Astrocyte of the hippocampus (primary cell): ENCODE measurements at regions not wholly inside any gene's neighbourhood (a gene's known extent, or its start where the extent isn't known, plus 50 kb on each side); places are given as distances from the start of the nearest gene placed in this dataset.
"Not testable (repeated sequence)": the region's sequence is repeated elsewhere in the genome, so short reads cannot be mapped to it uniquely, and the experiment has no call there.

ENCODE experiments used
- DNase-seq: peaks from one replicate; pipeline ENCODE4 v3.0.0; 2011; ENCODE audit warnings: low read depth, low spot score

- no peak for DNase-seq
Measured at GRCh38 chr6:6412700-6413099, 92.2 kb upstream of the F13A1 start.

- no peak for DNase-seq
Measured at GRCh38 chr6:6414931-6415330, 94.5 kb upstream of the F13A1 start.

GRCh38 chr6:6417475-6417874 is 97.0 kb upstream of the F13A1 start:
- DNase-seq = no peak

- no peak for DNase-seq
Measured at GRCh38 chr6:6418421-6418820, 98.0 kb upstream of the F13A1 start.

GRCh38 chr6:6420107-6420506 is 99.6 kb upstream of the F13A1 start:
- no peak for DNase-seq

GRCh38 chr6:6434151-6434550 is 113.7 kb upstream of the F13A1 start:
- no peak for DNase-seq

- no peak for DNase-seq
Measured at GRCh38 chr6:6434723-6435122, 114.3 kb upstream of the F13A1 start.

- no peak for DNase-seq
Measured at GRCh38 chr6:6436366-6436765, 115.9 kb upstream of the F13A1 start.

GRCh38 chr6:6436946-6437345 is 116.5 kb upstream of the F13A1 start:
- DNase-seq = no peak

GRCh38 chr6:6438286-6438685 is 117.8 kb upstream of the F13A1 start:
- peak; percentile 57 for DNase-seq

GRCh38 chr6:6439778-6440177 is 119.3 kb upstream of the F13A1 start:
- DNase-seq = no peak

- no peak for DNase-seq
Measured at GRCh38 chr6:6452002-6452401, 131.5 kb upstream of the F13A1 start.

- no peak for DNase-seq
Measured at GRCh38 chr6:6453186-6453585, 132.7 kb upstream of the F13A1 start.

- no peak for DNase-seq
Measured at GRCh38 chr6:6455272-6455671, 133.2 kb upstream of the LY86 start.

GRCh38 chr6:6458172-6458571 is 130.3 kb upstream of the LY86 start:
- no peak for DNase-seq

GRCh38 chr6:6459963-6460362 is 128.6 kb upstream of the LY86 start:
- not testable (repeated sequence) for DNase-seq

- DNase-seq = no peak
Measured at GRCh38 chr6:6460416-6460815, 128.1 kb upstream of the LY86 start.

- DNase-seq = peak; percentile 33
Measured at GRCh38 chr6:6461138-6461537, 127.4 kb upstream of the LY86 start.

- DNase-seq = peak; percentile 64
Measured at GRCh38 chr6:6466967-6467761, 121.4 kb upstream of the LY86 start.

- no peak for DNase-seq
Measured at GRCh38 chr6:6469074-6469473, 119.4 kb upstream of the LY86 start.

GRCh38 chr6:6470123-6470522 is 118.4 kb upstream of the LY86 start:
- no peak for DNase-seq

GRCh38 chr6:6471276-6471675 is 117.2 kb upstream of the LY86 start:
- no peak for DNase-seq

- DNase-seq = no peak
Measured at GRCh38 chr6:6474170-6474920, 114.2 kb upstream of the LY86 start.
